ENCODE measurements at regions not wholly inside any gene's neighbourhood (a gene's known extent, or its start where the extent isn't known, plus 50 kb on each side); places are given as distances from the start of the nearest gene placed in this dataset.

DNA sequence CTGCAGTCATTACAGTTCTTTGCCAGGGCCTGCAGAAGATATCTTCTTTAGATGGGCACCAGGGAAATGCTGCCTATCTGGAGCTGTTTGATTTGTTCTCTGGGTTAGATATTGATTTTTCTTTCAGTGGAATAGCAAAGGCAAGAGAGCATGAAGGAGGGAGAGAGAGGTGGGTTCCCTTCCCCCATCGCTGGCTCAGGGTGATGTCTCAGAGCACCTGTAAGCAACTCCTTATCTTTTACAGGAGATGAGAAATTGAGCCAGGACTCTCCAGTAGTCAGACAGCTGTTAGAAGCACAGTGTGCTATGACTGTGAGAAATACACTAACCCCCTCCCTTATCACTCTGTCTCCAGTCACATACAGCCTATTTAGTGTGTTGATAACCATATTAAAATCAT lies 89.3 kb upstream of the SLC24A5 start:
- TF ChIP-seq, protein P1, sequence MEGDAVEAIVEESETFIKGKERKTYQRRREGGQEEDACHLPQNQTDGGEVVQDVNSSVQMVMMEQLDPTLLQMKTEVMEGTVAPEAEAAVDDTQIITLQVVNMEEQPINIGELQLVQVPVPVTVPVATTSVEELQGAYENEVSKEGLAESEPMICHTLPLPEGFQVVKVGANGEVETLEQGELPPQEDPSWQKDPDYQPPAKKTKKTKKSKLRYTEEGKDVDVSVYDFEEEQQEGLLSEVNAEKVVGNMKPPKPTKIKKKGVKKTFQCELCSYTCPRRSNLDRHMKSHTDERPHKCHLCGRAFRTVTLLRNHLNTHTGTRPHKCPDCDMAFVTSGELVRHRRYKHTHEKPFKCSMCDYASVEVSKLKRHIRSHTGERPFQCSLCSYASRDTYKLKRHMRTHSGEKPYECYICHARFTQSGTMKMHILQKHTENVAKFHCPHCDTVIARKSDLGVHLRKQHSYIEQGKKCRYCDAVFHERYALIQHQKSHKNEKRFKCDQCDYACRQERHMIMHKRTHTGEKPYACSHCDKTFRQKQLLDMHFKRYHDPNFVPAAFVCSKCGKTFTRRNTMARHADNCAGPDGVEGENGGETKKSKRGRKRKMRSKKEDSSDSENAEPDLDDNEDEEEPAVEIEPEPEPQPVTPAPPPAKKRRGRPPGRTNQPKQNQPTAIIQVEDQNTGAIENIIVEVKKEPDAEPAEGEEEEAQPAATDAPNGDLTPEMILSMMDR (IDR thresholded peaks at IDR 0.05), result no peak
- no peak for TF ChIP-seq POLR2A (IDR thresholded peaks at IDR 0.05)
